ENCODE measurements at regions not wholly inside any gene's neighbourhood (a gene's known extent, or its start where the extent isn't known, plus 50 kb on each side); places are given as distances from the start of the nearest gene placed in this dataset.

DNA sequence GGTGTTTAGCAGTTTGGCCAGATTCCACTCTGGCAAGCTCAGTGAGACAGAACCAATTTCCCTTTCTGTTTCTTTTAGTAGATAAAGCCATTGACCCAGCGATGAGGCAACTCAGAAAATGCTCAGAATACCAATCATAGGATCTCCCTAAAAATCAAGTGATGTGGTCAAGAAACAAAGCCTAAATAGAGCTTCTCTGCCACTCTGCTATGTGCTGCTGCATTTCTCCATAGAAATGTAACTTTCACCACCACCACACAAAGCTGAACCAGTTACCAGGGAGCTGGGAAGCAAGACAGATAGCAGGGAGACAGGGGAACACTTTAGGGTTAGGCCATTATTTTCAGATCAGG, 109.8 kb downstream of the RPL22L1 start:
- intact Hi-C loops (cut with DNase I): no loop called here
- DNase-seq: peak in 1 of 42 donors; percentile 39

DNA sequence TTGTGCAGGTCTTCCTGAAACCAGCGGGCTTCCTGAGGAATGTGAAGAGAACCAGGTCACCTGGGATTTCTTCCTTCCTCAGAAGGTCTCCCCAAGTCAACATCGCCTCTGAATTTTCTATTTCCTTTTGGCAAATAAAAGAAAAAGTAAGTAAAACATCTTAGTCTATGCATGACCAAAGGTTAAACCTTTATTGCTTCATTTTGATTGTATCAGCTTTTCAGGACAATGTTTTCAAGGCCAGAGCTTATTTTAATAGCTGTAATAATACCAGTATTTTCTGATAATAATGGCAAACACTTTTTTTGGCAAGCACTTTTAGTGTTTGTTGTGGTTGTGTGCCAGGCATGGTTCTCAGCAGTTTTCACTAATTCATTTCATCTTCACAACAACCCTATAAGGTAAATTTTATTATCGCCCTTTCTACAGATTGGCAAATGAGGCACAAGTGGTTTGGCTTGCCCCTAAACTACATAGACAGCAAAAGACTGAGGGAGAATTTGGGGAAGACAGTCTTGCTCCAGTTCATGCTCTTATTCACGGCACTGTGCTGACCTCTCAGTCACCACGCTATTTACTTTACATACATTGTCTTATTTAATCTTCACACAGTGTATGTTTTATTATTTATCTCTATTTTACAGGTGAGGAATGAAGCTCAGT, 110.4 kb downstream of the RPL22L1 start:
- intact Hi-C loops (cut with DNase I): no loop called here

DNA sequence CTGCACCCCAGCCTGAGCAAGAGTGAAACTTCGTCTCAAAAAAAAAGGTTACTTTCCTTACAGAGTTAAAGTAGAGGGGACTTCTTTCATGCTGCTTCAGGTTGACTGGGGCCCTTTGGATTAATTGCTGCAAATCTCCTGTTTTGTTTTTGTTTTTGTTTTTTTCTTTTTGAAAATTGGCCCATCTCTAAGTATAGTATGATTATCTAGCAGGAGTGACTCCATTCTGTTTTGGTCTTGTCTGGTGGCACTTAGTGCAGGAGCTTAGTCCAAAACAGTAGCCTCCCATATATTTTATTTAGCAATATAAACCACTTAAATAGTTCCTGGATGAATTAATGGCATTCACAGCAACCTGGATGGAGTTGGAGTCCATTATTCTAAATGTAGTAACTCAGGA, 113.0 kb downstream of the RPL22L1 start:
- DNase-seq: no peak
- intact Hi-C loops (cut with DNase I): no loop called here

More for the DNA sequence above, 110.4 kb downstream of the RPL22L1 start:
- no peak for DNase-seq

DNA sequence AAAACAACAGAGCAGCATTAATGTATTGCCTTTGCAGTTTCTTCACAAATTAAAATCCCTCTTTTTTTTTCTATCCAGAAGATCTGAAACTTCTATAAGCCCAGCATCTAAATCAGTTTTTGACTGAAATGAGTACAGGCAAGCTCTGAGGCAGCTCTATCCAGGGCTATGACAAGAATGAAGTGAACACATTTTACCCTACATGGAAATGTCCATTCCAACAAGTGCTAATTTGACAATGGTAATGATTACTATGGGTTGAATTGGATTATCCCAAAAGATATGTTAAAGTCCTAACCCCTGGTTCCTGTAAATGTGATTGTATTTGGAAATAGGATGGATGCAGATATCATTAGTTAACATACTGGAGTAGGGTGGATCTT, 115.7 kb downstream of the RPL22L1 start:
- DNase-seq: no peak
- intact Hi-C loops (cut with DNase I): no loop called here

DNA sequence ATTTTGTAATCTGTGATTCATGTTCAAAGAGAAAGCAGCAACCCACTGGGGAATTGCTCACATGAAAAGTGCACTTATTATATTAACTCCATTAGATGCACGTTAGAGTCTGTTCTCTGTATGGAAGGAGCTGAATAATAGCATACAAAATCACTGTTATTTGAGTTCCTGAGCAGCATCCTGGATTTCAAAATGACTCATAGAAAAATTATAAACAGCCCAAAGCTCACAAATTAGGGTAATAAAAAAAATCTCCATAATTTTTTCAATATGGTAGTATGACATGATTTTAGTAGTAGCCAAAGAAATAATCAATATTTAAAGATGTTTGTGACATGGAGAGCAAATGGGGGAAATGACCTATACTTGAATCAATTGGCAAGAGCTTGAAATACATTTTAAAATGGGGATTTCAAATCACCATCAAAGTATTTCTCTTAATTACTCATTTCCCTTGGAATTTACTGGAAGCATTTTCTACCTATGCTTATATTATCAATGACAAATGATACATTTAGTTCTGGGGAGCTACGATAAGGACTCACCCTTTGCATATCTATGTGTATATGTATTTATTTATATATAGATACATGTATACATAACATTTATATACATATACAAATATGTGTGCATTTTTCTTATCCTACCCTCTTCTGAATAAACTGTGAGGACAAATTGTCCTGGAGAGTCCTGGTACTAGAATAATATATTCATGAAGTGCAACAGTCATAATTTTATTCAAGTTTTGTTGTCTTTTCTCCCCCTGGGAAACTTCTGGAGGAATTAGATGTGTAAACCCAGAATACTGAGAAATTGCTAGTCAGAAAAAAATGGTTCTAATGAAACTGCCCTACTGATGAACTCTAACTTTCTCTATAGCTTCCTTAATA, 116.3 kb downstream of the RPL22L1 start:
- intact Hi-C loops (cut with DNase I): no loop called here
- no peak for DNase-seq

DNA sequence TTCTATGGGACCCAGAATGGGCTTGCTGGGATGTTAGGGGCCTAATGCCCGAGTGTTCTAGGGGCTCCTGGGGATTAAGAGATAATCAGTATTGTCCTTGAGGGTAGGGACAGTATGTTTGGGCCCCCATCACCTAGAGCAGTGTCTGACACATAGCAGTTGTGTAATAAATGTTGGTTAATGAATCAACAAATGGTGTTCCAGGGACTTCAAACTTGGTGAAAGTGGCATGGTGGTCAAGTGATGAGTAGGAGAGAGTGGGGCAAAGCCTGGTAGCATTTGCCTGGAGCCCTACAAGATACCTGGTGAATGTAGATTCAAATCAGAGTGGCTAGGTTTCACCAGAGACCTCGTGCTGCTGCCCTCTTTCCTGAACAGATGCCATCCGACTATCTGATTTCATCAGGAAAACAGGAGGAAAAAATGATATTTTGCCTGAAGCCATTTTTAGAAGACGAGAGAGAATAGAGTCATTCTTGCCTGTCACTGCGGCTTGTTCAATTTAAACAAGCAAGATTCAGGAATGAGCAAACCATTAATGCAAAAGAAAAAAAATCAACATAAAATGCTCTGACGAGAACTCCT, 117.3 kb downstream of the RPL22L1 start:
- intact Hi-C loops (cut with DNase I): no loop called here

DNA sequence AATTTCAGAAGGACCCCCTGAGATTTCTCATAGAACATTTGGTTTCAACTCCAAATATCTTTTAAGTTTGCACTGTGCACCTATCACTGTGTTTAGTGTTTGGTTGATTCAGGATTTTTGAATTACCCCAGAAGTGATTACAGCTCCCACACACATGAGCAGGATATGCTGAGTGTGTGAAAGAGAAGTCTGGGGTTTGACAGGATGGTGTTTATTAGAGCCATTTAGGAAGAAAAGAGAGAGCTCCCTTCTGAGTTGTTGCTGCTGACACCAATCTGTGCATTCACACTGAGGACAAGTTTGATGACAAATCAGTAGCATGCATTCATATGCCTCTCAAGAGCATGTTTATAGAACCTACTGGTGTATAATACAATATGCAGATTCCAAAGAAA, 118.1 kb downstream of the RPL22L1 start:
- no peak for DNase-seq
- intact Hi-C loops (cut with DNase I): no loop called here

More for the DNA sequence above, 117.3 kb downstream of the RPL22L1 start:
- no peak for DNase-seq

DNA sequence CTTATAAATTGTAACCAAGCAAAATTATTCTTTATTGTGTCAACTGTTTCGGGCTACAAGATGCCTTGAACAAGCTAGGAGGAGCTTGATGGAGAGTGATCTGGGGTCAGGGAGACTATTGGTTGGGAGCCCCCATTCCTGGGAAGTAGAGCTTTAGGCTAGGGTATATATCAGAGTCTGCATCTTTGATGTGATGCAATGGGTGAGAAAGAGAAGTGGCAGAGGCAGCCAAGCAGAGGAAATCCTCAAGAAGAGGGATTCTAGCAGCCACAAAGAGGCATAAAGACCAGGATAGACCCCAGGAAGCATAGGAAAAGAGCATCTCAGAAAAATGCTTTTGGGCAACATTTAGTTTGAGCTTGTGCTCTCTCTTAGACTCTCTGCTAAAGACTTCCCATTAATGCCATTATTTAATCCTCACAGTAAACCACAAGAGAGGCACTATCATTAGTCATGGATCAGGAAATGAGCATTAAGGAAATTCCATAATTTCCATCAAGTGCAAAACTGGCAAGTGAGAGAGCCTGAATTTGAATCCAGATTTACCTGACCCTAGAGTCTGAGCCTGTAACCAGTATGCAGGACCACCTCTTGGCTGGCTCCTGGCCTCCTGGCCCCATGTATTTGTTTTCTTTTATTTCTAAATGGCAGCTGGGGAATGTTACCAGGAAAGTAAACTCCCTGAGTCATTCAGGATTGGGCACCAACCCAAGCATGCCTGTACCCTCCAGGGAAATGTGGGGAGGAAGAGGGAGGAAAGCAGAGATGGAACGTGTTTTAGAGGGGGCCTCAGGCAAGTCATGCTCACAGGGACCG, 118.7 kb downstream of the RPL22L1 start:
- peak in 1 of 42 donors; percentile 47 for DNase-seq

DNA sequence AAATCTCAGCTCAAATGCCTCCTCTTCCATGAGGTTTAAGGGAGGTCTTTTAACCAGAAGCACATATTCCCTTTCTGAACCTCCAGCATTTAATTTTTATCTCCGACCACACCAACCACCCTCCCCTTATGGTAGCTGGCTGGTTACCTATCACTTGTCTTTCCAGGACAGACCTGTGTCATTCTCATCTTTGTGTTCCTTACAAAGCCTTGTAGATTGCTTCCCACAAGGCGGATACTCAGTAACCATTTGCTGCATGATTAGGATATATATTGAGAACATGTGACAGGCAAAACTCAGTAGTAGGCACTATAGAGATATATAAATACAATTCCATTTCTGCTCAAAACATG, 119.5 kb downstream of the RPL22L1 start:
- intact Hi-C loops (cut with DNase I): no loop called here

More for the DNA sequence above, 118.7 kb downstream of the RPL22L1 start:
- intact Hi-C loops (cut with DNase I): no loop called here

DNA sequence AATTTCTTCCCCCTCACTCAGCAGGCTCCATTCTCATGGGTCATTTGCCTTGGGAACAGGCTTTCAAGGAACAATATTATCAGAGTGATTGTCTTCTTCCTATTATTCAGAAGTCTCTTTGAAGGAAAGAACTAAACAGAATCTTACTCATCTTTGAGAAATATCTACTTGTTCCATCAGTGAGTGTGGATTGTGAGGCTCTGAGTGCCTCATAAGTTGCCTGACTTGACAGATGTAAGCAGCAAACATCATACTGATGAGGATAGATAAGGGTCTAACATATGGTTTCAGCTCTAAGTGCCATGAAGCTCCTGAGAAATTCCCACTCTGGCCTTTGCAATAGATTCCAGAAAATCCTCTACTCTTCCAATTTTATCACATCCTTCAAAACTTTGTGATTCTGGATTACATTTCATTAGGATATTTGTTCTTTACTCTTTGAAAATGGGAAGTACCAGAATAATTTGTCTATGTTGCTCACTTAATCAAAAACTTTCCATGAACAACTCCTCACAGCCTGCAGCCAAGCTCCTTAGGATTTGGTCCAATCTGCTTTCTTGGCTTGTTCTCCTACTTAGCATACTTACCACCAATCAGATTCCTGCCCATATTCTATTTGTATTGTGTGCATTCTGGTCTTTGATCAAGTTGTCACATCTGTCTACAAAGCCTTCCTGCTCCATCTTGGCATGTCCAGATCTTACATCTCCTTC, 120.1 kb downstream of the RPL22L1 start:
- intact Hi-C loops (cut with DNase I): no loop called here
- no peak for DNase-seq

More for the DNA sequence above, 119.5 kb downstream of the RPL22L1 start:
- DNase-seq: no peak

DNA sequence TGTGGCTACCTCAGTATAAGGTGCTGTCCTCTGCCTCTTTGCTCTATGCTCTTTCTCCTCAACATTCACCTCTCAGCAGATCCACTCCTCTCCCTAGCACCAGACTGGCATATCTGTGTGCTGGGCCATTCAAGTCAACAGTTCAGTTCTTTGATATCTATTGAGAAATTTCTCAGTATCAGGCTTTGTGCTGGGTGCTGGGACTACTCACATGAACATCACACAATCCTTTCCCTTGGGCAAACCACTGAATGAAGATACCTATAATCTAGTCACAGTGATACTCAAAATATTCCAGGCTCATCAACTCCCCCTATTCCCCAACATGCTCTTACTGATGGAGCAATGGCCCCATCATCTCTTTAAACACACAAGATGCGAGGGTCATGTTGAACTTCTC, 120.8 kb downstream of the RPL22L1 start:
- DNase-seq: no peak
- intact Hi-C loops (cut with DNase I): no loop called here

DNA sequence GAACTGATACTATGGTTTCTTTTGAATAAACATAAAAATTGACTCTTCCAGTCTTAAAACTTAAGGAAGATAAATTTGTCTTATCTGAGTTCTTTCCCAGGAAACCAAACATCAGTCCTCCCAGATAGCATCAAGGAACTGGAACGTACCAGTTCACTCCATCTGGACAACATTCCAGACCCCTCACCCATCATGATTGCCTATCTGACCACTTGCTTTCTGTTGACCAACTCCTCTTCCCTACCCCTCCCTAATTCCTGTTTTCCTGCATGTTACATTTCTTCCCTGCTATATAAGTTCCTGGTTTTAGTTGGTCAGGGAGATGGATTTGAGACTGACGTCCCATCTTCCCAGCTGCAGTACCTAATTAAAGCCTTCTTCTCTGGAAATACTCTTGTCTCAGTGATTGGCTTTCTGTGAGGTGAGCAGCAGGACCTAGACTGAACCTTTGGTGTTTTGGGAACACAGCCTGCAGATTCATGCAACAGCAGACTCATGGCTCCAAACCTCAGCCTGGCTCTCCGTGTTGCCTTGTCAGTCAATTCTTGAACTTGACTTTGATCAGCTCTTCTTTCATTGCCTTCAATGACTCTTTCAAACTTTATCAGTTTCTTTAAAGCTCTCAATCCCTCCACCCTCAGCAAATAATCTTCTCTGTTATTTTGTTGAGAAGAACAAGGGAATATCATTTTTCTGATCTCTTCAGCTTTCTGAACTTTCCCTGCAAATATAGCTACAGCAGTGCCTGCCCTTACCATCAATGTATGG, 123.6 kb downstream of the RPL22L1 start:
- intact Hi-C loops (cut with DNase I): no loop called here
- DNase-seq: no peak

DNA sequence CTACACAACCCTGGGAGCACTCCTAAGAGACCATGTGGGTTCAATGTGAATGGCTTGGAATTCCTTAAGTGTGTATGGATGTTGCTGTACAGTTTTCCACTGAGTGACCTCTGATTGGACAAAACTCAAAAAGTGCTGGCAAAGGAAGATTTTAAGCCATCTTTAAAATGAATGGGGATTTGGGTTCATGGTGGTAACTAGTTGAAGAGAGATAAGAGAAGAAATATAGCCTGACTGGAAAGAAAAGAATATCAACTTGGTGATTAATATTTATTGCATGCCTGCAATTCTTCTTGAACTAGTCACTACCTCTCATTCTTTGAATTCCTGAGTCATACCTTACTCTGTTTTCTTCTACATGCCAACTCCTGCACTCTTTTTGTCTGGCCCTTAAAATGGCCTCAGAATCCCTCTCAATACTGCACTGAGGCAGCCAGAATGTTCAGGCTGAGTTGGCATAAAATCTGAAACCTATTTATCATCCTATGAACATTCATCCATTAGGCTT, 124.7 kb downstream of the RPL22L1 start:
- no peak for DNase-seq
- intact Hi-C loops (cut with DNase I): no loop called here

DNA sequence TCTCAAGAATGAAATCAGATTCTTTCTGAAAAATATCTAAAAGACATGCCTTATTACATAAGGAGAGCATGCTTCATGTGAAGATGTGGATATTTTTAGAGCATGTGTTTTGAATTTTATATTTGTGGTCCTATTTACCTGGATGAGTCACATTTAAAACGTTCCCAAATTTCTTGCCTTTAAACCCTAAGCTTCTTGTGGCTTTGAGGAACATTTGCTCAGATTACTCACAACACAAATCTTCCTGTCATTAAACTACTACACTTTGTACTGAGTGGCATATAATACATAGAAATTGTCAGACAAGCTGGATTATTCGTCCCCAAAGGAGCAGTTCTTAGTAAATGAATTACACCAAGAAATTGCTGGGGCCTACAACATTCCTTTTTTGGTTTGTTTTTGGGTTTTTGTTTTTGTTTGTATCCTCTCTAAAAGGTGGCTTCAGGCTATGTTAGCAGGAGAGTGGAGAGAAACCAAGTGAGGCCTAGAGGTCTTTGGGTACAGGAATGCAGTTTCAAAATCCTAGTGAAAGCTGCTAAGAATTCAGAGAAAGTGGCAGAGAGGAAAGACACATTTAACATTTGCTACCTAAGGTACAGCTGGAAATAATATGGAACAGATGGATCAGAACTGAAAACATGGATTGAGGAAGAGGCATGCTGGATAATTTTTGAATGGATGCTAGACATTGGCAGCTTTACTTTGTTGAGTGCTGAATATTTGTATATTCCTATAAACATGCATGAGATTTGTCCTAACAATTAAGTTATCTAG, 128.1 kb downstream of the RPL22L1 start:
- DNase-seq: no peak
- intact Hi-C loops (cut with DNase I): no loop called here

DNA sequence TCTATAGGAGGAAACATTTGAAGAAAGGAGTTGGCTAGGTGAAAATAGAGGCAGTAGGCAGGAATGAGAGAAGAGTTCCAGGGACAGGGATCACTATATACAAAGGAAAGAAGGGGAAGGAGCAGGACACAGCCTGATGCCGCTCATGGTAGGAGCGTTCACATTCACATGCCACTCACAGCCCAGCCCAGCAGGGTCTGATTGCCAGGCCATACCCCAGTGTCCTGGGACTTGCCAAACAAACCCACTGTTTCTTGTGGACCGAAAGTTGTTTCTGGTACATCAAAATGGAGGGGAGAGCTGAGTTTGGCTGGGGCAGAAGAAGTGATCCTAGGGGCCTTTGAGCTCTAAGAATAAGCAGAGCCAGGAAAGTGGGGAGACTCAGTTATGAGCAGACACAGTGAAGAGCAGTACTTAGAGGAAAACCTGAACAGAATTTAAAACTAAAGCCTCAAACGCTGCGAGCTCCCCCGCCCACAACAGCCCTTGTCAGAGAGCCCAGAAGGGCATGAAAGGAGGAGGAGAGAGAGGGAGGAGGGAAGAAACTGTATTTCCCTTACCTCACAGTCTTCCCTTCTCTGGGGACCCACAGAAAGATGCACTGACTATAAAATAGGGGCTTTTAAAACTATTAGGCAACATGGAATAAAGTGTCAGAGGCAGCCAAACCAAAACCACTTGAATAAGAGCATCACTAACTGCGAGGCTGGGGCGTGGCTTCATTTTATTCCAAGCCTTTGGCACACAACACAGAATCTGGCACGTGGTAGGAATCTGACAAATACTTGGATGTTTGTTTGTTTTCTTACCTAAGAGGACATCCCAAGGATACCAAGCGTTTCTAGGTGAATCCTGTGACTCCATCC, 129.0 kb downstream of the RPL22L1 start:
- peak; percentile 45 to 91 (median 75) for DNase-seq
- intact Hi-C loops (cut with DNase I): no loop called here

DNA sequence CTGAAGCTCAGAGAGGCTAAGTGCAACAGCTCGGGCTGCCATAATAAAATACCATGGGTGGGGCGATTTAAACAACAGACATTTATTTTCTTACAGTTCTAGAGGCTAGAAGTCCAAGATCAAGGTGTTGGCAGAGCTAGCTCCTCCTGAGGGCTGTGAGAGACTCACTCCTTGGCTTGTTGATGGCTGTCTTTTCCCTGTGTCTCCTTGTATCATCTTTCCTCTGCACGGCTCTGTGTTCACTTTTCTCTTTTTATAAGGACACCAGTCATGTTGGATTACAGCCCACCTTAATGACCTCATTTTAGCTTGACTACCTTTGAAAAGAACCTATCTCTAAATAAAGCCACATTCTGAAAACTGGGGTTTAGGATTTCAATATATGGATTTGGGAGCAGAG, 129.7 kb downstream of the RPL22L1 start:
- intact Hi-C loops (cut with DNase I): no loop called here
- no peak for DNase-seq
